HCT116 (cell line): ENCODE measurements at regions not wholly inside any gene's neighbourhood (a gene's known extent, or its start where the extent isn't known, plus 50 kb on each side); places are given as distances from the start of the nearest gene placed in this dataset.

Experiments
- ATAC-seq: fragments of 200-7000 bp; cut with Tn5 transposase; 2 replicates; pipeline ENCODE4 v1.9.1; 2020; ENCODE audit warnings: mild to moderate bottlenecking, moderate library complexity
- BruUV-seq: library from RNA; stranded (reverse); fragments of 400-500 nt; replicated peaks from 2 replicates; lab custom pipeline; 2021; lab: Mats Ljungman, UMichigan
- CTCF ChIA-PET: fragments of 300-600 bp; sonication (Branson Sonifier 250); formaldehyde crosslinking; loops from one replicate; lab custom pipeline; 2021; ENCODE audit warnings: antibody characterized with exemption; lab: Charles Lee
- POLR2A ChIA-PET: fragments of 300-600, 350-600 bp; sonication (Branson Sonifier 250); formaldehyde crosslinking; loops from one replicate; lab custom pipeline; 2021; ENCODE audit warnings: antibody characterized with exemption; lab: Charles Lee
- RAD21 ChIA-PET, 2 experiments: fragments of 300-600 bp; sonication (Branson Sonifier 250); formaldehyde crosslinking; loops; one replicate each; lab custom pipeline; 2023; ENCODE audit warnings: low total read pairs in 2 of 2; ENCODE audit not compliant: uncharacterized antibody in 2 of 2, unreplicated experiment in 2 of 2, low non-redundant PET in 1 of 2; lab: Charles Lee
- DNase-seq: peaks from one replicate; pipeline ENCODE4 v3.0.0-alpha.2; 2010; ENCODE audit warnings: low read depth, low spot score
- H2AFZ ChIP-seq: fragments of 200-600 bp; shearing (Covaris generic), sonication (generic); 2 replicates; pipeline ENCODE4 v1.6.1; 2017; ENCODE audit warnings: low read depth, mixed run types, mixed read lengths, antibody characterized with exemption, low read length; ENCODE audit not compliant: poor library complexity, severe bottlenecking
- H3K27ac ChIP-seq: 2 replicates; pipeline ENCODE4 v1.5.1; 2012; ENCODE audit warnings: low read depth, low read length
- H3K27me3 ChIP-seq: fragments of 200-600 bp; sonication (generic); 2 replicates; pipeline ENCODE4 v1.6.1; 2016; ENCODE audit warnings: mixed run types, low read length, mixed read lengths; ENCODE audit not compliant: insufficient read depth
- H3K36me3 ChIP-seq, 2 experiments: fragments of 200-500 bp in 1 of 2; fragments of 200-600 bp in 1 of 2; sonication (Bioruptor generic) in 1 of 2; sonication (generic) in 1 of 2; 2 replicates each; pipeline versions ENCODE4 v1.5.1 to v1.6.1; 2014 to 2016; ENCODE audit warnings: low read length in 2 of 2, inconsistent platforms in 1 of 2, mixed read lengths in 1 of 2, mixed run types in 1 of 2; ENCODE audit not compliant: insufficient read depth in 2 of 2, control insufficient read depth in 1 of 2
- H3K4me1 ChIP-seq, 2 experiments: fragments of 200-600 bp in 1 of 2; sonication (generic) in 1 of 2; 2 replicates each; pipeline versions ENCODE4 v1.5.1 to v1.6.1; 2012 to 2017; ENCODE audit warnings: low read length in 2 of 2, inconsistent platforms in 1 of 2, mild to moderate bottlenecking in 1 of 2, mixed read lengths in 1 of 2, mixed run types in 1 of 2, moderate library complexity in 1 of 2; ENCODE audit not compliant: insufficient read depth in 2 of 2, control insufficient read depth in 1 of 2
- H3K4me2 ChIP-seq: fragments of 200-600 bp; sonication (generic); 2 replicates; pipeline ENCODE4 v1.6.1; 2017; ENCODE audit warnings: mixed run types, low read length, mixed read lengths
- H3K4me3 ChIP-seq, 2 experiments: fragments of 200-600 bp in 1 of 2; sonication (generic) in 1 of 2; replicated peaks in 1 of 2; 2 replicates each; pipeline ENCODE4 v1.5.1; 2011 to 2016; ENCODE audit warnings: low read length in 2 of 2, control low read depth in 1 of 2, low read depth in 1 of 2, mild to moderate bottlenecking in 1 of 2, mixed read lengths in 1 of 2, mixed run types in 1 of 2
- H3K79me2 ChIP-seq: fragments of 200-600 bp; sonication (generic); 2 replicates; pipeline ENCODE4 v1.6.1; 2017; ENCODE audit warnings: mild to moderate bottlenecking, mixed run types, low read length, moderate library complexity, mixed read lengths; ENCODE audit not compliant: insufficient read depth
- H3K9ac ChIP-seq: fragments of 200-600 bp; sonication (generic); 2 replicates; pipeline ENCODE4 v1.6.1; 2016; ENCODE audit warnings: low read length, mixed read lengths
- H3K9me2 ChIP-seq: fragments of 200-600 bp; sonication (generic), shearing (Covaris generic); 2 replicates; pipeline ENCODE4 v1.6.1; 2017; ENCODE audit warnings: mixed run types, mild to moderate bottlenecking, moderate library complexity; ENCODE audit not compliant: insufficient read depth
- H3K9me3 ChIP-seq, 2 experiments: fragments of 200-500 bp in 1 of 2; fragments of 200-600 bp in 1 of 2; sonication (Bioruptor generic) in 1 of 2; sonication (generic) in 1 of 2; 2 replicates each; pipeline ENCODE4 v1.6.1; 2014 to 2017; ENCODE audit warnings: low read length in 2 of 2, mixed read lengths in 2 of 2, inconsistent platforms in 1 of 2, low read depth in 1 of 2, mild to moderate bottlenecking in 1 of 2, mixed run types in 1 of 2, moderate library complexity in 1 of 2; ENCODE audit not compliant: control insufficient read depth in 1 of 2, insufficient read depth in 1 of 2
- H4K20me1 ChIP-seq: fragments of 200-600 bp; sonication (generic), shearing (Covaris generic); 2 replicates; pipeline ENCODE4 v1.6.1; 2017; ENCODE audit warnings: mixed run types, mild to moderate bottlenecking, moderate library complexity; ENCODE audit not compliant: insufficient read depth
- ELF1 ChIP-seq: IDR thresholded peaks from 2 replicates; pipeline ENCODE4 v1.6.1; 2012; ENCODE audit warnings: low read depth, borderline replicate concordance
- EZH2 ChIP-seq: fragments of 200-600 bp; sonication (generic); IDR thresholded peaks from 2 replicates; pipeline ENCODE4 v1.6.1; 2017; ENCODE audit warnings: antibody characterized with exemption, mixed run types
- FOSL1 ChIP-seq: IDR thresholded peaks from 2 replicates; pipeline ENCODE4 v1.6.1; 2012; ENCODE audit warnings: low read depth
- POLR2A ChIP-seq: IDR thresholded peaks from 2 replicates; pipeline ENCODE4 v1.7.0; 2011; ENCODE audit warnings: borderline replicate concordance; ENCODE audit not compliant: insufficient read depth, insufficient read length; ENCODE audit errors: extremely low read depth
- SIN3A ChIP-seq: IDR thresholded peaks from 2 replicates; pipeline ENCODE4 v1.6.1; 2012; ENCODE audit warnings: low read depth
- SRF ChIP-seq: IDR thresholded peaks from 2 replicates; pipeline ENCODE4 v1.6.1; 2012; ENCODE audit warnings: low read depth
- TCF7L2 ChIP-seq: IDR thresholded peaks from 2 replicates; pipeline ENCODE4 v1.7.0; 2011; ENCODE audit warnings: borderline replicate concordance, inconsistent platforms; ENCODE audit not compliant: insufficient read depth, insufficient read length; ENCODE audit errors: extremely low read depth
- YY1 ChIP-seq: IDR thresholded peaks from 2 replicates; pipeline ENCODE4 v1.6.1; 2011; ENCODE audit warnings: low read length, low read depth, moderate library complexity, mild to moderate bottlenecking; ENCODE audit not compliant: insufficient replicate concordance; ENCODE audit errors: extremely low read depth
- ZFX ChIP-seq: fragments of 450-650 bp; IDR thresholded peaks from 2 replicates; pipeline ENCODE4 v1.6.1; 2017
- ZNF274 ChIP-seq: fragments of 200-500 bp; sonication (Bioruptor generic); IDR thresholded peaks from 2 replicates; pipeline ENCODE4 v1.6.1; 2014; ENCODE audit warnings: mild to moderate bottlenecking, low read depth, low read length, inconsistent platforms
- intact Hi-C: fragments of 100-400 bp; cut with micrococcal nuclease; formaldehyde crosslinking; loops from 2 replicates; pipeline ENCODE4 v1.10.0; 2022
- TF ChIP-seq, protein P1 (sequence below): IDR thresholded peaks from 2 replicates; pipeline ENCODE4 v1.6.1; 2011; ENCODE audit warnings: mild to moderate bottlenecking, low read length, moderate library complexity; ENCODE audit not compliant: insufficient replicate concordance; ENCODE audit errors: extremely low read depth
- TF ChIP-seq, protein P2 (sequence below), 3 experiments: fragments of 200-600 bp in 1 of 3; sonication (generic) in 1 of 3; IDR thresholded peaks in 2 of 3; conservative IDR thresholded peaks in 1 of 3; 2 replicates each; pipeline ENCODE4 v1.5.1; 2012 to 2017; ENCODE audit warnings: low read depth in 2 of 3, low read length in 2 of 3, antibody characterized with exemption in 1 of 3, borderline replicate concordance in 1 of 3, control low read depth in 1 of 3, mild to moderate bottlenecking in 1 of 3, mixed read lengths in 1 of 3, mixed run types in 1 of 3, moderate library complexity in 1 of 3; ENCODE audit not compliant: insufficient read depth in 1 of 3

DNA sequence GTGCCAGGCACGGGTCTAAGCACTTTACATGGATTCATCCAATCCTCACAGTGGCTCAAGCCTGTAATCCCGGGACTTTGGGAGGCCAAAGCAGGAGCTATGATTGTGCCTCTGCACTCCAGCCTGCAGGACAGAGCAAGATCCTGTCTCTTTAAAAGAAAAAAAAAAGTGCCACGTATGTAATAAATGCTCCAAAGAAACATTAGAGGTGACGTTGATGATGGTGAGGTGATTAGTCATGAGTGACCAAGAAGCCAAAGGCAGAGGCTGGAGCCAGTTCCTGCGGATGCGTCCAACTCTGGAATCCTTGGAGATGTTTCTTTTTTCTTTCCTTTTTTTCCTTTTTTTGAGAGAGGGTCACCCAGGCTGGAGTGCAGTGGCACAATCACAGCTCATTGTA lies 59.4 kb upstream of the SIAH1 start (continued):
- TF ChIP-seq, protein P1, sequence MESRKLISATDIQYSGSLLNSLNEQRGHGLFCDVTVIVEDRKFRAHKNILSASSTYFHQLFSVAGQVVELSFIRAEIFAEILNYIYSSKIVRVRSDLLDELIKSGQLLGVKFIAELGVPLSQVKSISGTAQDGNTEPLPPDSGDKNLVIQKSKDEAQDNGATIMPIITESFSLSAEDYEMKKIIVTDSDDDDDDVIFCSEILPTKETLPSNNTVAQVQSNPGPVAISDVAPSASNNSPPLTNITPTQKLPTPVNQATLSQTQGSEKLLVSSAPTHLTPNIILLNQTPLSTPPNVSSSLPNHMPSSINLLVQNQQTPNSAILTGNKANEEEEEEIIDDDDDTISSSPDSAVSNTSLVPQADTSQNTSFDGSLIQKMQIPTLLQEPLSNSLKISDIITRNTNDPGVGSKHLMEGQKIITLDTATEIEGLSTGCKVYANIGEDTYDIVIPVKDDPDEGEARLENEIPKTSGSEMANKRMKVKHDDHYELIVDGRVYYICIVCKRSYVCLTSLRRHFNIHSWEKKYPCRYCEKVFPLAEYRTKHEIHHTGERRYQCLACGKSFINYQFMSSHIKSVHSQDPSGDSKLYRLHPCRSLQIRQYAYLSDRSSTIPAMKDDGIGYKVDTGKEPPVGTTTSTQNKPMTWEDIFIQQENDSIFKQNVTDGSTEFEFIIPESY: no peak

DNA sequence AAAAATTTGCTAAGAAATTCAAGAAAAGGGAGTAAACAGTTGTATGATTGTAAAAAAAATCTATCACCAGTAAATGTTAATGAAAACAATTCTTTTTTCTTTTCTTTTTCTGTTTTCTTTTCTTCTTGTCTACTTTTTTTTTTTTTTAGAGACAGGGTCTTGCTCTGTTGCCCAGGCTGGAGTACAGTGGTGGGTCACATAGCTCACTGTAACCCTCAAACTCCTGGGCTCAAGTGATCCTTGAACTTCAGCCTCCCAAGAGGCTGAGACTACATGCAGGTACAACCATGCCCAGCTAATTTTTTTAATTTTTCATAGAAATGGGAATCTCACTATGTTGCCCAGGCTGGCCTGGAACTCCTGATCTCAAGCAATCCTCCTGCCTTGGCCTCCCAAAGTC lies 57.2 kb upstream of the SIAH1 start:
- intact Hi-C loops: no loop called here
- H3K4me1 ChIP-seq: peaks cover 7 to 15% of the 10 kb centered on the region in 2 experiments

DNA sequence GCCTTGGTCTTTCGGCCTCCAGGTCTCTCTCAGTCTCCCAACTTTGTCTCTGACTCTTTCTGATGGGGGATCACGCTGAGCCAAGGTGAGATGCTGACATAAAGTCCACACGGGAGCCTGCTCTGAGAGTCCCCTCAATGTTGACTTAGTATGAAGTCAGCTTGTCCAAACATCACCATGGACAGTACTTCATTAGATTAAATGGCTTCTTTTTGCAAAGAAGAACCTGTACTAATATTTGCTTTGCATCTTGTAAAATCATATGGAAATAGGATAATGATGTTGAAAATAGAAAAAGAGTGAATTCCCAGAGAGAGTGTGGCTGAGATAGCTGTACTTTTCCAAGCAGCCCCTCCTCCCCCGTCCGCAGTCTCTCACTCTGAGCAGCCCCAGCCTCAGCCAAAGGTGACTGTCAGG lies 56.7 kb upstream of the SIAH1 start:
- ChIA-PET CTCF (interaction anchor here (0.7 kb wide), 1 partner anchor 10 kb away, joined by 3 read pairs; no protein-coding TSS in a partner anchor), RAD21 (no interaction called here), POLR2A (no interaction called here)
- Histone ChIP-seq H3K4me1 (peaks cover 7 to 15% of the 10 kb centered on the region in 2 experiments), H4K20me1 (no peaks in the 10 kb centered on the region), H3K27me3 (no peaks in the 10 kb centered on the region), H3K36me3 (no peaks in the 10 kb centered on the region), H3K9me2 (no peaks in the 10 kb centered on the region), H2AFZ (no peak overlapping the region), H3K79me2 (no peaks in the 10 kb centered on the region), H3K9ac (no peak overlapping the region), H3K27ac (no peak overlapping the region), H3K9me3 (no peaks in the 10 kb centered on the region), H3K4me2 (no peak overlapping the region), H3K4me3 (no peak overlapping the region)
- ATAC-seq: no peak
- DNase-seq: no peak
- intact Hi-C loops: no loop called here
- no TSS peak for BruUV-seq
- TF ChIP-seq ZNF274 (no peak), TCF7L2 (no peak), EZH2 (no peak), SIN3A (no peak), ELF1 (no peak), POLR2A (no peak), YY1 (no peak), ZFX (no peak), SRF (no peak)
- TF ChIP-seq, protein P1: no peak
- TF ChIP-seq, protein P2, sequence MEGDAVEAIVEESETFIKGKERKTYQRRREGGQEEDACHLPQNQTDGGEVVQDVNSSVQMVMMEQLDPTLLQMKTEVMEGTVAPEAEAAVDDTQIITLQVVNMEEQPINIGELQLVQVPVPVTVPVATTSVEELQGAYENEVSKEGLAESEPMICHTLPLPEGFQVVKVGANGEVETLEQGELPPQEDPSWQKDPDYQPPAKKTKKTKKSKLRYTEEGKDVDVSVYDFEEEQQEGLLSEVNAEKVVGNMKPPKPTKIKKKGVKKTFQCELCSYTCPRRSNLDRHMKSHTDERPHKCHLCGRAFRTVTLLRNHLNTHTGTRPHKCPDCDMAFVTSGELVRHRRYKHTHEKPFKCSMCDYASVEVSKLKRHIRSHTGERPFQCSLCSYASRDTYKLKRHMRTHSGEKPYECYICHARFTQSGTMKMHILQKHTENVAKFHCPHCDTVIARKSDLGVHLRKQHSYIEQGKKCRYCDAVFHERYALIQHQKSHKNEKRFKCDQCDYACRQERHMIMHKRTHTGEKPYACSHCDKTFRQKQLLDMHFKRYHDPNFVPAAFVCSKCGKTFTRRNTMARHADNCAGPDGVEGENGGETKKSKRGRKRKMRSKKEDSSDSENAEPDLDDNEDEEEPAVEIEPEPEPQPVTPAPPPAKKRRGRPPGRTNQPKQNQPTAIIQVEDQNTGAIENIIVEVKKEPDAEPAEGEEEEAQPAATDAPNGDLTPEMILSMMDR (IDR thresholded peaks at IDR 0.05 in 2 of 3, conservative IDR thresholded peaks at IDR 0.05 in 1 of 3; ENCODE audit: borderline replicate concordance in 1 of 3, insufficient read depth in 1 of 3, low read depth in 2 of 3, low read length in 2 of 3): no peak

More for the DNA sequence above, 57.2 kb upstream of the SIAH1 start:
- no peaks in the 10 kb centered on the region for H3K79me2 ChIP-seq
- H3K4me2 ChIP-seq: no peak overlapping the region
- H3K4me3 ChIP-seq: no peak overlapping the region
- RAD21 ChIA-PET: no interaction called here
- TF ChIP-seq SRF (no peak), FOSL1 (no peak)
- BruUV-seq: no TSS peak
- H3K27me3 ChIP-seq: no peaks in the 10 kb centered on the region
- H3K9me2 ChIP-seq: no peaks in the 10 kb centered on the region
- no peaks in the 10 kb centered on the region for H4K20me1 ChIP-seq
- CTCF ChIA-PET: interaction anchor here (0.7 kb wide), 1 partner anchor 11 kb away, joined by 3 read pairs; no protein-coding TSS in a partner anchor
- POLR2A ChIA-PET: no interaction called here
- no peak overlapping the region for H3K9ac ChIP-seq
- ATAC-seq (no peak), DNase-seq (no peak)
- H2AFZ ChIP-seq: no peak overlapping the region
- no peaks in the 10 kb centered on the region for H3K36me3 ChIP-seq
- H3K9me3 ChIP-seq: no peaks in the 10 kb centered on the region
- H3K27ac ChIP-seq: no peak overlapping the region
